NCI-H187 (cell line): ENCODE measurements at regions not wholly inside any gene's neighbourhood (a gene's known extent, or its start where the extent isn't known, plus 50 kb on each side); places are given as distances from the start of the nearest gene placed in this dataset.

Experiments used
- DNase-seq, 2 experiments: peaks; one replicate each; lab custom pipeline; 2025; lab: John Stamatoyannopoulos, UW

DNA sequence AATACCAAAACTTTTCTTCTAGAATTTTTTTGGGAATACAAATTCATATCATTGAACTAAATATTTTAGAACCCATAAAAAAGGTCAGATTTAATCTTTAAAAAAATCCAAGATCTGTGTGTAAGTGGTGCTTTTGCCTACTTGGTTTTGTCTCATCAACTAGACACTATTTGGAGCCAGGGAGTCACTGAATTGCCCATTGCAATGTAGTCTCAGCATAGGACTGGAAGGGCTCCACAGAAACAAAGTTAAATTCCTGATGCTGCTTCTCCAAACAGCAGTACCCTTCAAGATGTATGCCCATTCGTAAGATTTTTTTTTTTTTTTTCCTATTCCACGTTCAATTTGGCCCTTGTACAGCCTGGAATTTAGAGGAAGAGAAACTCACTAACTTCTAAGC is 208.0 kb upstream of the MPDZ start:
- DNase-seq: no peak

DNA sequence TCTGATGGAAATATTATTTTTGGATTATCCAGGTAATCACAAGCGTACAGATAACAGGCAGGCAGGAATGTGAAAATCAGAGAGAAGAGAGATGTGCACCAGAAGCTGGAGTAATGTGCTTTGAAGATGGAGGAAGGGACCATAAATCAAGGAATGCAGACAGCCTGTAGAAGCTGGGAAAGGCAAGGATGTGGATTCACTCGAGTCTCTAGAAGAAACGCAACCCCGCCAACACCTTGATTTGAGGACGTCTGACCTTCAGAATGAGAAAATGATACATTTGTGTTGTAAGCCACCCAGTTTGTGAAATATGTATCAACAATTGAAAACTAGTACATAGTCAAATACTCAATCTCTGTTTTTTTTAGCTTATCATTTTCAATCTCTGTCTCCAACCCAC is 207.6 kb upstream of the MPDZ start:
- no peak for DNase-seq

GRCh38 chr9:13485068-13485596 is 205.6 kb upstream of the MPDZ start:
- no peak for DNase-seq

DNA sequence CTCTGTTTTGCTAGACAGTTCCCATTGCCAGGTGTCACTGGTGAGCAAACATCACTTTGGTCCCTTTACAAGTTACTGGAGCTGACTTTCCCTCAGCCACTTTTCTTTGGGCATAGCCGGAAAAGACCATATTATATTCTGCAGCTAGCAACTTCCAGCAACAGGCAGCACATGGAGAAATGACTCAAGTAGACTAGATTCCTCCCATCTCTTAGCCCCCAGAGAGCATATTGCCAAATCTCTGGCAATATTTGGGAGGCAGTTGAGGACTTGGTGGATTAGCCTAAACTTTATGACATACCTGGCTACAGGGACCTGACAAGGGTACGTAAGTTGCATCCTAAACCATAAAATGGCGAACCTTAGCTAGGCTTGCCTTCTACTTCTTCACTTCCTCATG is 204.7 kb upstream of the MPDZ start:
- no peak for DNase-seq

DNA sequence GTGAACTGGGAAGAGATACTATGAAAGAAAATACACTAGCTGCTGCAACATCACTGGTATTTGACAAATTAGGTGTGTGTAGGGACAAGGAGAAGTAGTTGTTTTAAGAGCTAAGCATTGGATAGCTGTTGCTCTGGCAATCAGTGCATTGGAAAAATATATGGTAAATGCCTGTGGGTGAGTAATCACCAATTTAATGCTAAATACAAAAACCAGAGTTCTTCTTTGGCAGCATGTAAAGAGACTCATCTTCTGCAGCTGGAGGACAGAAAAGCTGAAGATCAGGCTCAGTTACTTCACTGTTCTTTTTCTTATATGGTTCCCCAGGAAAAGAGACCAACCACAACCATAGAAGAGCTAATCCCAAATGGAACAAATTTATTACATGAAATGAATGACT is 201.8 kb upstream of the MPDZ start:
- DNase-seq: no peak

GRCh38 chr9:13480693-13481092 is 201.2 kb upstream of the MPDZ start:
- no peak for DNase-seq

DNA sequence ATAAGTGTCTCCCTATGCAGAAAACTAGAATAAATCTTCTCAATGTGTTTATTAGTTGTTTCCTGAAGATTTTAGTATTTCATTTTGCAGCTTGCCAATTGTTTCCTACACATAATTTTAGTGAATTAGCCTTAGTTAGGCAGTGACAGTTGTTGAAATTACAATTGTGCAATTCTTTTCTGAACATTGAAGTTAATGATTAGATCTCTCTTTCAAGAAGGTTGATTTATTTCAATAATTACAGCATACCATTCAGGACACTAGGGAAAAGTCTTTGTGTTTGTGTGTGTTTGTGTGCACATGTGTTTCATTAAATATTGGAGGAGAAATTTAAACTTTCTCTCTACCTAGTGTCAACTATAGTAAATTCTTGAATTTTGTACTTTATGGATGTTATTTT is 199.6 kb upstream of the MPDZ start:
- DNase-seq: no peak

DNA sequence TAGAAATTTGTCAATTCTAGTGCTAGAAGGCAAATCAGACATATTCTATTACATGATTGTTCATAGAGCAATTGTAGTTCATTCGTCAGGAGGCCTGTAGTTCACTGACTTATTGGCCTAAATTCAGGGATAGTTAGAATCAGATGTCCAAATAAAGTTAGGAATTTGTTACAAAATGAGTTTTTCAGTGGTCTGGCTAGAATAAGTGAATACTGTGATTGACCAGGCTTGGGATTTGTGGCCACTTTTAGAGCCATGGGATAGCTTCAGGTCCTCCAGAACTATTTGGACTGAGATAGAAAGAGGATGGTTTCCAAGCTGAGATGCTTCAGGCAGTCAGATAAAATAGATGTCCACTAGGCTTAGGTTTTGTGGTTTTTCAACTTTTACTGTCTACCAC is 199.1 kb upstream of the MPDZ start:
- DNase-seq: no peak

GRCh38 chr9:13478160-13478559 is 198.7 kb upstream of the MPDZ start:
- DNase-seq: no peak

GRCh38 chr9:13470836-13471235 is 191.3 kb upstream of the MPDZ start:
- no peak for DNase-seq

DNA sequence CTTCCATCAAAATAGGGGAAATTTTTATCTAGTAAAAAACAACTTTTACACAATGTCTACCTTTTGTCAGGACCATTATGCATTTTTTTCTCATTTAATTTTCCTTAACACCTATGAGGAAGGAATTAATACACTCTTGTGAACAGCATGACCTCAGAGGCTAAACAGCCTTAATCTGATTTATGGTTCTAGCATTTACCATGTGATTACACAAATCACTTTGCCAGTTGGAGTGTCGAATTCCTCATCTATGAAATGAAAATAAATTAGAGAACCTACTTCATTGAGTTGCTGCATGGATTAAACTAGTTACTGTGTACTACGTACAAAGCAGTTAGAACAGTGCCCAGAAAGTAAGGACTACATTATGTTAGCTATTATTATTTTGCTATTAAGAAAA is 187.7 kb upstream of the MPDZ start:
- no peak for DNase-seq

DNA sequence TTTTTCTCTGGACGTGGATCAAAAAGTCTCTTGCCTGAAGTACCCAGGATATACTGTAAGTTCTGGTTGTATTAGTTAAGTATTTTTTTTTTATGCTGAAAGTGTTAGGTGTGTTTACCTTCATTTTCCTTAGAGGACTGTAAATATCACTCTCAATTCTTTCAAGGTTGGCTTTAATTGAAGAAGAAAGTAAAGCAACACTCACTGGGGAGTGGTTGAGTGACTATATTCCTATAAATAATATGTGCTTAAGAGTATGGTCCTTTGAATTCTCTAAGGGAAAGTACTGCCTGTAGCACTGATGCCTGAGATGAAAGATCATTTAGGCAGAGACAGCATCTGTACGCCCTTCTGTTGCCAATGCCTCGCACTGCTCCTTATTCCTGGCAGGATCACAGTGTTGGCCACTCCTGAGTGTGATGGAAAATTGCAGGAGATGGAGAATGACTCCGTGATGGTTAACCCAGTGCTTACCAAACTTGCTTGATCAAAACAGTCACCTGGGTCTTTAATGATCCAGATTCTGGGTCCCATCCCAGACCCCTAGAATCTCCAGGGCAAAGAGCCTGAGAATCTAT is 182.0 kb upstream of the MPDZ start:
- DNase-seq: no peak

- no peak for DNase-seq
Observed at GRCh38 chr9:13459071-13459470, 179.6 kb upstream of the MPDZ start.

DNA sequence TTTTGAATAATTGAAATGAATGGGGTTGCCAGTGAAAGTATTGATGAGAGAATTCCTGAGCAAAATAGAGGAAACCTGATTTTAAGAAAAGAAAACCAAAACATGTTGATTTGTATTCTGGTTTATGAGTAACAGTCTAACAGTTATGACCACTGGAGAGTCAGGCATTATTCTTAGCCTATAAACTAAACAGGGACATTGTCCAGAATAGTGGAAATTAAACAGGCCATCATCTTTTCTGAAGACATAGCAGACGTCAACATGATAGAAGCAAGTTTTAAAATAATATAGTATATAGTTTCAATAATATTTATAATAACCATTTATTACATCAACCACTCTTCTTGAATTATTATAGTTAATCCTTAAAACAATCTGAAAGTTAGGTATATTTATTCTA is 178.3 kb upstream of the MPDZ start:
- no peak for DNase-seq

DNA sequence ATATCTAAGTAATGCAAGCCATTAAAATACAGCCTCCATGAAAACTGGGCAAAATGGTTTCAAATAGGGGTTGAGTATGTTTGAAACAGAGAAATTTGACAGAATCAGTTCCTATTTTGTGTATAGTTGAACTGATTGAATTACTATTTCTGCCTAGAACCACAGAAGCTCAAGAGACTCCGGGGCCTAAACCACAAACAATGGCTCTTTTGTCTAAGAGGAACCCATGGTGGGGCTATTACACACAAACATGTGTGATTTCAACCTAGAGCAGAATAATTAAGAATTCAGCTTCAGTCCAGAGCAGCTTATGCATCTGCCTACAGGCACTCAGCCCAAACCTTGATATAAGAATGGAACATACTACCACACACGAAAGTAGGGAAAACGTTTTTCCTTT is 171.2 kb upstream of the MPDZ start:
- no peak for DNase-seq

DNA sequence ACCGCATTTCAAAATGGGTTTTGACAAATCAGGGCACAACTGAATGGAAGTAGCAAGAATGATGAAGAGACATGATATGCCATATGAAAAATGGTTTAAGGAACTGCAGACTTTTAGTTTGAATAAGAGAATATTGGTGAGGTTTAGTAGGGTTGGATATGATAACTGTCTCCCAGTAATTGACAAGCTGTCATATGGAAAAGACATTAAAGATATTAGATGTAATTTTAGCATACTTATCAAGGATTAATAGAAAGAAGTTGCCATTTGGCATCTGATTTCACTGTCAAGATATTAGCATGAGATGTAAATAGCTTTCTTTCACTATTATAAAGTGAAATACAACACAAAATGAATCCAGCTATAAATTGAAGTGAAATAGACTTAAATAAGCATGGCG is 169.0 kb upstream of the MPDZ start:
- no peak for DNase-seq

- DNase-seq: no peak
Observed at GRCh38 chr9:13447843-13448422, 168.4 kb upstream of the MPDZ start.

GRCh38 chr9:13446938-13447842 is 167.7 kb upstream of the MPDZ start:
- DNase-seq: no peak

GRCh38 chr9:13446286-13446937 is 166.9 kb upstream of the MPDZ start:
- no peak for DNase-seq

DNA sequence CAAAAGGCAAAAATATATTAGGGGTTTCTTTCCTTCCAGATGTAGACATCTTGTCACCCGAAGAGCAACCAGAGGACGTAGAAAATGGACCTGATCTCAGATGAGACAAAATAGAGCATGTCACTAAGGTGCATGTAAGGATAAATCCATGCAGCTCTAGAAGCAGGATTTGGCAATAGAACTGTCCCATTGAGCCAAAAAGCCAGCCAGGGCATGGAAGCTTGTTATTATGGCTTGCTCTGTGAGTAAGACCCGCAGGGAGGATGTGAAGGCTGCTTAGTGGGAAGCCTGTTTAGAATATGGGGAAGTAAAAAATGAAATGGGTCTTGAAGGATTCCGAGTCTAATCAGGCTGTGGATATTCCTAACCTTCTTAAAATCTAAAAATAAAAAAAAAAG is 165.6 kb upstream of the MPDZ start:
- no peak for DNase-seq

- DNase-seq: no peak
Observed at GRCh38 chr9:13444245-13445102, 165.0 kb upstream of the MPDZ start.
